GM10266 (cell line): ENCODE measurements at regions not wholly inside any gene's neighbourhood (a gene's known extent, or its start where the extent isn't known, plus 50 kb on each side); places are given as distances from the start of the nearest gene placed in this dataset.

Source experiments
- DNase-seq: peaks from one replicate; pipeline ENCODE4 v3.0.0; 2012; ENCODE audit errors: extremely low spot score
- CTCF ChIP-seq: IDR thresholded peaks from 2 replicates; pipeline ENCODE4 v1.5.1; 2012; ENCODE audit warnings: mild to moderate bottlenecking, low read depth; ENCODE audit not compliant: control insufficient read depth, insufficient read depth; ENCODE audit errors: missing control alignments

GRCh38 chr6:164166996-164167395 is 752.5 kb downstream of the QKI start:
- DNase-seq = no peak
- no peak for TF ChIP-seq CTCF

GRCh38 chr6:164166515-164166914 is 752.0 kb downstream of the QKI start:
- no peak for TF ChIP-seq CTCF
- DNase-seq = no peak

- no peak for TF ChIP-seq CTCF
- no peak for DNase-seq
Observed at GRCh38 chr6:164164876-164165275, 750.4 kb downstream of the QKI start.

GRCh38 chr6:164163239-164163638 is 748.7 kb downstream of the QKI start:
- DNase-seq = no peak
- TF ChIP-seq CTCF = no peak

- no peak for TF ChIP-seq CTCF
- DNase-seq = no peak
Observed at GRCh38 chr6:164159061-164159460, 744.5 kb downstream of the QKI start.

- no peak for TF ChIP-seq CTCF
Observed at GRCh38 chr6:164154588-164154987, 740.1 kb downstream of the QKI start.

GRCh38 chr6:164152611-164153010 is 738.1 kb downstream of the QKI start:
- TF ChIP-seq CTCF = no peak
- DNase-seq = no peak

More at GRCh38 chr6:164154588-164154987, 740.1 kb downstream of the QKI start:
- DNase-seq = no peak
